GM04503 (cell line): ENCODE measurements at regions not wholly inside any gene's neighbourhood (a gene's known extent, or its start where the extent isn't known, plus 50 kb on each side); places are given as distances from the start of the nearest gene placed in this dataset.
"Not testable (repeated sequence)": the region's sequence is repeated elsewhere in the genome, so short reads cannot be mapped to it uniquely, and the experiment has no call there.

Experiments used
- DNase-seq: peaks from one replicate; pipeline ENCODE4 v3.0.0-alpha.2; 2012; ENCODE audit warnings: low read depth

DNA sequence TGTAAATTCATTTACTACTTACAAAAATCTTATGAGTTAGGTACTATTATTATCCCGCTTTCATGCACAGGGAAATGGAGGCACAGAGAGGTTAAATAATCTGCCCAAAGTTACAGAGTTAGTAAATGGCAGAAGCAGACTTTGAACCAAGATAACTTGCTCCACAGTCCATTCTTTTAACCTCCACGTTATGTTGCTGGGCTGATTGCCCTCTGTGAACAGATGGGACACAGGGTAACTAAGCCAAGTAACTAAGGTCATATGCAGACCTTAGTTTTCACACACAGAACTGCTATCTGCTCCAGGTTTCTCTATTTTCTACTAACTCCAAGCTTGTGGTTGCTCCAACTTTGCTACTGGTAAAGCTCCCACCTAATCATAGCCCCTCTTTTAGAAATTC is 147.1 kb upstream of the IFNG-AS1 start:
- DNase-seq = no peak

DNA sequence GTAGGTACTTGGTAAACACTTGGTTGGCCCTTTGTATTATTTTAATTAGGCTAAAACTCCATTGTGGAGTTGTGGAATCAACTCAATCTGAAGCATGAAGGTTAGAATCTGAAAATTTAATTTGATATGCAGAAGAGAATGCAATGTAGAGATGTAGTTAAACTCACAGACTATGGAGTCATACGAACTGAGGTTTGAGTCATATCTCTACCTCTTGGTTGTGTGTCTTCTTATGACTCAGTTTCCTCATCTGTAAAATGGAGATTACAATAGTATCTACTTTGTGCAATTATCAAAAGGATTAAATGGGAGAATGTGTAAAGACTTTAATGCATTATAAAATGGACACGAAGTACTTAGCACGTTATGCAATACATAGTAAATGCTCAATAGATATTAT is 146.0 kb upstream of the IFNG-AS1 start:
- no peak for DNase-seq

DNA sequence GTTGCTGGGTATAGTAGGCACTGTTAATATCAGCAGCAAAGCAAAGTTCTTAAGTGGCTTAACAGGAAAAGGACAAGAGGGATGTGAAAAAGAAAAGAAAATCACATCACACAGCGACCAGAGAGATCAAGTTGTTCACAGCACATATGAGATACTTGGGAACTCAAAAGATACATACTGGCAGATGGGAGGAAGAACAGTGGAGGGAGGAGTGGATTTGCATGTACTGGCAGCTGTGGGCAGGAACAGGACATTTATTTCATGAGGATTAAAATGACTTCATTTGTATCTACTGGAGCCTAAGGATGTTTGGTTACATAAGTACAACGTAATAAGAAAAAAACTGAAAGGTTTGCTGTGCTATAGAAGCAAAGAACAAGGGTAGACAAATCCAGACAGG is 136.5 kb upstream of the IFNG-AS1 start:
- DNase-seq = no peak

DNA sequence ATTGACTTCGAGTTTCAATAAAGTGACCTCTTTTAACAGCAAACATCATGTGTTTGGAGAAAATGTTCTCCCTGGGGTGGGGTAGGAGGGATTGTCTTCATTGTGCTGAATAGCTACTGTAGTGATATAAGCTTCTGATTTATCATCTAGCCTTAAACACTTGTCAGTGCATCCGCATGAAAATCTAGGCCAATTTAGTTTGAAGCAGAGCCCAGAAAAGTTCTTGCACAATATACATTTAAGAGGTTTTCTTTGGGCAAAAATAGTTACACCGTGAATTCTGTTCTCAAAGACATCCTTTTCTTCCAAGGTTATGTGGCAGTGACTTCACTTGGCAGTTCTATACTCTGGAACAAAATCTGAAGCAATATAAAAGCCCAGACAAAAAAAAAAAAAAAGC is 136.0 kb upstream of the IFNG-AS1 start:
- peak; percentile 58 for DNase-seq

DNA sequence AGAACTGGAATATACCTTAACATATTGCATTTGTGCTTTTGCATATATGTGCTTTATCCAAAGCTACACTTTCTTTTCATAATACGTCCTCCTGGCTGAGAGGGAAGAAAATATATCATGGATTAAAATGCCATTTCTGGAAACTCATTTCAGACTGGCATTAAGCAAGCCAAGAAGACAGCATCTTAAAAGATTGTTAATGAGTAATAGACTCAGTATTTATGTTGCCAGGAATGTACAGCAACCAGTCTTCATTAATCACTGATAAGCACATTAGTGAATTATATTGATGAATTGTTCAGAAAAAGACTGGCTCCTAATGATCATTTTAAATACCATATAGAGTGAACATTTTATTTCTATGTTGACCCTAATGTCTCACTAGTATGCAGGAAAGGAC is 134.9 kb upstream of the IFNG-AS1 start:
- no peak for DNase-seq

DNA sequence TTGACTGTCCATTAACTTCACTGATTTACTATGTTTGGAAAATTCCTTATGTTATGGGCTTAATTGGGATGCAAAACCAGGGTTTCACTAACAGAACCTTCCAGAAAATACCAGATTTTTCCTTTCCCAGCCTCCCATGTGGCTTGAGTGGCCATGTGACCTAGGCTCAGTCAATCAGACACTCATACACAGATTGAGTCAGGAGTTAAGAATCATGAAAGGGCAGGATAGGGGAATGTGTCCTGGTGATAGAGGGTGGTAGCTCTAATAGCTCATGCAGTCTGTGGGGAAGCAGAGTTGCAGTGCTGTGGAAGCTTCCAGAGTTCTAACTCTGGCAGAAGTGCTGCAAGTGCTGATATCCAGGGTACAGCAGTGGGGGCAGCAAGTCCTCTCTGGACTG is 134.1 kb upstream of the IFNG-AS1 start:
- DNase-seq = no peak

DNA sequence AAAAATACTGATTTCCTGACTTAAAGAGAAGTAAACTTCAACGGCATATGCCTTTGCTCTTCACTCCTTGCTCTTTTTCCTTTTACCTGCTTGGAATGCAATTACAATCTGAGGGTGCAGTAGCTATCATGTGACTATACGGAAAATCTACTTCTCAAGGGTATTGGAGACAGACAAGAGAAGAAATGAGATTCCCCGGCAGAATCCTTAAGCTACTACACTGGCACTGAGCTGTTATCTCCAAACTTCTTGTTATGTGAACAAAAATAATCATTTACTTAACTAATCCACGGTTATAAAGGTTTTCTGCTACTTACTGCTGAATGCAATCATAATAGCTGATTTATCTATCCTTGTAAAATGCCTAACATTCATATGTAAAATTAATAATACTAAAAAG is 118.0 kb upstream of the IFNG-AS1 start:
- no peak for DNase-seq

DNA sequence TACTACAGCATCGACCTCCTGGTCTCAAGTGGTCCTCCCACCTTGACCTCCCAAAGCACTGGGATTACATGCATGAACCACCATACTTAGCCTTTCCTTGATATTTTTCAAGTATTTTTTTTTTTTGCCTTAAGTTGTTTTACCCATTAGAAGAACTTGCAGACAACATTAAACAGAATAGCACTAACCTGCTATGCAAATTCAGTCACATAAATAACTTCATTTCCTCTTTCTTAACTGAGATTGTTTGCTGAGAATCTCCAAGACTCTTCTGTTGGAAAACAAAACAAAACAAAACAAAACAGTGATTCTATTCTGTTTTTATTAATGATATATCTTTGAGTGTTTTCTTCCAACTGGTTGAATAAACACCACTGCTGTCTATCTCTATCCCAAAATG is 115.9 kb upstream of the IFNG-AS1 start:
- no peak for DNase-seq

DNA sequence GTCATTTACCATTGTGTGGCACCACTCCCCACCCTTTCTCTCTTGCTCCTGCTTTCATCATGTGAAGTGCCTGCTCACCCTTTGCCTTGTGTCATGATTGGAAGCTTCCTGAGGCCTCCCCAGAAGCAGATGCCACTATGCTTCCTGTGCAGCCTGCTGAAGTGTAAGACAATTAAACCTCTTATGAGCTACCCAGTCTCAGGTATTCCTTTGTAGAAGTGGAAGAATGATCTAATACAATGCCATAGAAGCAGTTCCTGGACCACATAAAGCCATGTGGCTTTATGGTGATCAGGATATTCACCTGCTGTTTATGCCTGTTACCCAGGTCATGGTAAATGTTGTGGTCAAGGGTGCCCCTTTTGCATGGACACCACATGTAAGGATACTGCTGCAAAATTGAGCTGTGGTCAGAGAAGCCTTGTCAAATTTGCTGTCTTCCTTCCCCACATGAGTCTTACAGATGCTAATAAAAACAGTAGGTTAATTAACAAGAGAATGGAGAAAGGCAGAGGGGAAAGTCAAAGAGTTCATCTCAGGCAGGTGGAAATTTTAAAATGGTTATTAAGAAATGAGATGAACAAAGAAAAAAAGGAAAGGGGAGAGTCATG is 112.8 kb upstream of the IFNG-AS1 start:
- no peak for DNase-seq

DNA sequence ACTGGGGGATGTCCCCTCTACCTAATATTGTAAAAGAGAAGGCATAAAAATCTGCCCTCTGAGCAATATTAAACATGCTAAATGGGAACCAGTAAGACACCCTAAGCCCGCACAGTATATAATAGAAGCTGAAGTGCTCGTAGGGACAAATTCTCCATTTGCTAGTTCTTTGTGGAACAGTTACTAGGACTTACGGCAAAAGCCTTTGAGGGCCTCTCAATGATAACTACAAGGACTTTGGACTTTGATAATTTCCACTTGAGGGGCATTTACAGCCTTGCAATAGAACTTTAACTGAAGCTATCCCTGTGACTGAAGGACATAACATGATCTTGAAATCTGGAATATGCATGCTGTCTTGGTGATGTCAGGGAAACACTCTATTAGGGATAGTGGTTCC is 111.5 kb upstream of the IFNG-AS1 start:
- no peak for DNase-seq

DNA sequence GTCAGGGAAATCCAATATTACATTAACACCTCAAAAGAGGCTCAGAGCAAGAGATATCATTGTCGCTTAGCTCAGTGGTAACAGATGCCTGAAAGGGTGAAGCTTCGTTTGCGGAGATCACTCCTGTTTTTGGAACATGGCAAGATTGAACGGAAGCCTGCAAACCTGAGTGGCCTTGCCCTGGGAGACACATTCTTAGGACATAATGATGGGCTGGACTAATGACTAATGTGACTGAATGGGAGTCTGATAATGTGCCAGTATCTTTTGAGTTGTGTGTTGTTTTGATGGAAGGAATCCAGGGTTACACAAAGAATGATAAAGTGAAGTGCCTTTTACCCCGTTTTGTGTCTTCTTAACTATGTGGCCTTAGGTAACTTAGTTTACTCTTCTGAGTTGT is 109.3 kb upstream of the IFNG-AS1 start:
- DNase-seq = no peak

DNA sequence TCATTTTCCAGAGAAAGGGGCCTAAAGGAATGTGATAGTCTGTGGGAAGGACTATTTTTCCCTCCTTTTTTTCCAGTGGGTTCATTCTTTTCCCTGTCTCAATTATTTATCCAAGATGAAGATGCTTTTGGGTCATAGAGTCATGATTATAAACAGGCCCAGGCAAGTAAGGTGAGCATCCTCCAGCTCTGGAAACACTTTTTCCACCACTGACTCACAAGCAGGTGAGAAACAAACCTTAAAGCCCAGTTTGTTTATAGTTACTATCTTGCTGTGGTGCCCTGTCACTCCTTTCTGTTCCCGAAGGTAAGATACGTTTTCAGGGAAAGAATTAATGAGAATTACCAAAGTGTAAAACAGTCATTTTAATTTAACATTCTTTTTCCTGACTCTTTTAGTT is 107.7 kb upstream of the IFNG-AS1 start:
- no peak for DNase-seq

DNA sequence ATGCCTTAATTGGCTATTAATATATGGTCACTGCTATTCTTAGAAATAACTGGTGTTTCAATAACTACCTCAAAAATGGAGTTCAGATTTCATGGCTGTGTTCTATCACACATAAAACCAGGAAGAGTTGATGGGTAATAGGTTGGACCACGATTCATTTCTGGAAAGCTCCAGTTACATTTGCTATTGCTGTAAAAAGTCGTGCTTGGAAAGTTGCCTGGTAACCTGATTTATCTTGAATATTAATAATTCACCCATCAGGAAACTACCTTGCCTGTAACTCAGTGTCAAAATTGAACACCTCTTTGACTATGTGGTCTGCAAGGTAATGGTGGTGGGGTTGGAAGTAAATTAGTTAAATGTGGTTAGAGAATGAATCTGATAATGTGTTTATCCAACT is 104.7 kb upstream of the IFNG-AS1 start:
- no peak for DNase-seq

DNA sequence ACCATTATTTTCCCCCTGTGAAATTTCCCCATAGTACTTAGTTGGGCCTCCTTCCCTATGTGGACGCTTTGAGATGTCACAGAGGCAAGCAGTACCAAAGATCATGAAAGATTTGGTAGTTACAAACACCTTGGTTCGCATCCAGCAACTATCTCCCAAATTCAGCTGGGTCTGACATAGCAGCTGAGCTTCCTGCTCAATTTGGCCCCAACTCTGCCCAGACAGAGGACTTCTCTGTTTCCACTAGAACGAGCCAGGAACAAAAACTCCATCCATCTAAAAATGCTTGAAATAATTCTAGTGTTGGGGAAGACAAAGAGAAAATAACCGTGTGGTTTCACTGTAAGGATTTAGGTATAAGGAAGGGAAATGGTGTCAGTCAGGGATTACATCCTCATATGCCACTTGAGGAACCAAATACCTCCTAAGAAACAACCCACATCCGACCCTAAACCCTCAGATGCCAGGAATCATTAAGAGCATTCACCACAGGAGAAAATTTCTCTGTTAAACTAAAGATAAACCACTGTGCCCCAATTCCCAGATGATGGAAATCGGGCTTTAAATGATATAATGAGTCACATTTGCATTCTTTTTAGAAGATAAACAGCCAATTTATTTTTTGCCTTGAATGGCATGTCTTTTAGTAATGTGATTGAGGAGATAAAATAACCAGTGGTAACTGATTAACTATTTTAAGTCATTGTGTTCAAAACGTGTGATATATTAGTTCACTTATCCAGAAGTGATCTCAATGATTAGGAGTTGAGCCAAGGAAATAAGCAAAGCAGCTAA is 103.7 kb upstream of the IFNG-AS1 start:
- DNase-seq = peak; percentile 26

DNA sequence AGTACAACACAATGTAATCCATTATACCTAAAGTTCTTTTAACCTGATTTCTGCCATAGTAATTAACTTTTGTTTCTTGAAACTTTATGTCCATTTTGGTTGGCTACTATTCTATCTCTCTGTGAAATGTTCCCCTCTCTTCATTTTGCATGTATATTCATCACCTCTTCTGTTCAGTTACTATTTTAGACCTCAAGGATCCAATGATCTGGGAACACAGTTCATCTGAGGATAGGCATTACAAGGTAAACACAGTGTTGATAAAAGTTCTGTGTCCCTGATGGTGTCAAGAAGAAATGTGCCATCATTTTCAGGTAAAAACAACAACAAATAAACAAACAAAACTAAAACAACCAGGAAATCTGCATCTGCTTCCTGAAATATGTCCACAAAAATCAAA is 102.2 kb upstream of the IFNG-AS1 start:
- DNase-seq = no peak

DNA sequence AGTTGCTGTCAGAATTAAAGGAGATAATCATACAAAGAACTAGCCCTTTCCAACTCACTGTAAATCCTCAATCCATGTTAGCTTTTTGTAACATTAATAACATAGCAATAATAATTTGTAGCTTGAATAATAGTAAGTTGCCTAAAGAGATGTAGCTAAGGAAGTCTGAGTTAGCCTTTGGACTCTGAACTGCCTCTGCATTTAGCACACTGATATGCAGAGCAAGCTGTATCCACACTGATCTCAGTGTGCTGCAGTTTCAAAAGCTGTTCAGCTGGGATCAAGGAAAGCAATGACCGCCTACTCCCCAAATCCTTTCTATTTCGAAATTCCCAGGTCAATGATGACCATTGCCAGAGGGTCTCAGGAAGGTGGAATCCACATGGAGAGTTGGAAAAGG is 99.3 kb upstream of the IFNG-AS1 start:
- DNase-seq = no peak

DNA sequence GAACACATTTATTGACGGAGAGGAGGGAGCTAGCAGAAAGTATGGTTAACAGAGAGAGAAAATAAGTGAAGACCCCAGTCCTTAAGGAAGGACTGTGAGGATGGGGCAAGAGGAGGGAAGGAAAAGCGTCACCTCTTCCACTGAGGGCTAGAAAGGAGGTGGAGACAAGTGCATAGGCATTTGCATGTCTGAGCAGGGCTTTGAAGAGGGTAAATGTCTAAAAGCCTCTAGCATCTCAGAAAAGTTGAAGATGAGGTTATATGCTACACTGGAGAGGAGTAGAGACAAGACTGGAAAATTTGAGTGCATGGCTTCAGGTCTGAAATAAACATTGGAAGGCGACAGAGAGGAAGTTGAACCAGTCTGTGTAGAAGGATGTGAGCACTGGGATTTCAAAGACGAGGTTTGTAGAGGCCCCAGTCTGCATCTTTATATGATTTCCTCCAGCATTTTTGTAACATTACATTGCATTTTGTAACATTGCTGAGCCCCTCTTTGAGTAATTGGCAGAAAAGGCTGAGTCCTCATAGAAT is 98.5 kb upstream of the IFNG-AS1 start:
- no peak for DNase-seq

DNA sequence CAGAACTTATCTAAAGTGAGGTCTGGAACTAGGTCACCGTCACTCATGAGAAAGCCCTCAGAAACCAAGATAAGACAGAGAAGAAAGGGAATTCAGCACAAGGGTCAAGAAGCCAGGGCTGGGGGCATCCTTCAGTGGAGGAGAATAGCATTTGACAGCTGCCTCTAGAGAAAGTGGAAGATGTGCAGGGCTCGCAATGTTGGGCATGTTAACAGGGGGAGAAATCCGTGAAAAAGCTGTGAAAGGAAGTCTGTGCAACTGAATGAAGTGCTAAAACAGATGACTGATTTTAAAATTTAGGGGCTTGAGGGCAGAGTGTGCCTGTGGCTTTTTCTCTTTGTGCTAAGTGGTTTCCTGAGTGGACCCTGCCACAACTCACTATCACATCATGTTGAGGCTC is 97.7 kb upstream of the IFNG-AS1 start:
- no peak for DNase-seq

DNA sequence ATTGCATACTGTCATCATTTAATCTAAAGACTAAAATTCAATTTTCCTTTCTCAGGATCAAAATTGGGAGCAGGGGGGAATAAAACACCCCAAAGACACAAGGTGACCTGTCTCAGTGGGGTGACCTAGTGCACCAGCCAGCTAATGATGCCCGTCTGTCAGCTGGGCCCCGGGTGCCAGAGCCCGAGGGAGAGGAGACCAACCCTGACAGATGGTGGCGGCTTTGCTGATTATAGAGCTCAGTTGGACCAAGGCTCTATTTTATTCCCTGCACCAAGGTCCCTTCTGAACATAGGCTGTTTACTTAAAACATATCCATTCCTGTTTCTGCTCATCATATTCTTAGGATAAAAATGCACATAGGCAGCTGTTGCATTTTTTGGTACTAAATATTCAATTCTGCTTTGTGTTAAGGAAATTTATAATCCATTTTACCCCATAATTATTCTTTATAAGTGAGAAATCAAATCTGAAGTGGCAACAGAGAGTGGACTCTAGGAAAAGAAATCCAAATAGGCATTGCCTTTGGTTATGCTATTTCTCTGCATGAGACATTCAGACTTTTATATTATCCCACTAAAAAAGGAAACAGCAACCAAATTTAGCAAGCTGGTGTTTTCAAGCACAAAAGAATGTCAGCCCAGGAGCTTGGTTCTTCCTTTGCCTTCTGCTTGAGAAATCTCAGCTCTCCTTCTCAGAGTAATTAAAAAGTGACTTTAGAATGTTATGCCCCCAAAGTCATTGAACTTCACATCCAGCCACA is 96.8 kb upstream of the IFNG-AS1 start:
- DNase-seq = no peak

DNA sequence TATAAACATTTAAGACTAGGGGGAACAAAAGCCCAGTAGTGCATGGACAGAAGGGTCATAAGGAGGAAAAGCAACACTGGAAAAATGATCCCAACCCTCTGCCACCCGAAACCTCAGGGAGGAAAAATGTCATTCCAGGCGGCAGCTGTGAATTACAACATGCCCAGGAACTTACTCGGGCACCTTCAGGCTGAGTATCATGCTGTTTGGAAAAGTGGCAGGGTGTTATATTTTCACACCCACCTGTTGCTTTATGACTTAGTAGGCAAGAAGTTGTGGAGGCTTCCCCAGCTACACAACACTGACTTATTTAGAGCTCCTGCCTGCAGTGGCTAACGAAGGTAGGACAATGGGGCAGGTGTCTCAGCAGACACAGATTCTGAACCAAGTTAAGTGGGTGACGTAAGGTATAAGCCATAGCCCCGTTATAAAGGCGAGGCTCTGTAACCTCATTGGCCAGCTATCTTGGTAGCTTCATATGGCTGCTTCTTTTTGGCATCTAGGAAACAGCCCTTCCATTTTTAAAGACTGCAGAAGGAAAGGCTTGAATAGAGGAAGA is 96.1 kb upstream of the IFNG-AS1 start:
- no peak for DNase-seq

DNA sequence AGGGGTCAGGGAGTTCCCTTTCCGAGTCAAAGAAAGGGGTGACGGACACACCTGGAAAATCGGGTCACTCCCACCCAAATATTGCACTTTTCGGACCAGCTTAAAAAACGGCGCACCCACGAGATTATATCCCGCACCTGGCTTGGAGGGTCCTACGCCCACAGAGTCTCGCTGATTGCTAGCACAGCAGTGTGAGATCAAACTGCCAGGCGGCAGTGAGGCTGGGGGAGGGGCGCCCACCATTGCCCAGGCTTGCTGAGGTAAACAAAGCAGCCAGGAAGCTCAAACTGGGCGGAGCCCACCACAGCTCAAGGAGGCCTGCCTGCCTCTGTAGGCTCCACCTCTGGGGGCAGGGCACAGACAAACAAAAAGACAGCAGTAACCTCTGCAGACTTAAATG is 88.8 kb upstream of the IFNG-AS1 start:
- DNase-seq = not testable (repeated sequence)

DNA sequence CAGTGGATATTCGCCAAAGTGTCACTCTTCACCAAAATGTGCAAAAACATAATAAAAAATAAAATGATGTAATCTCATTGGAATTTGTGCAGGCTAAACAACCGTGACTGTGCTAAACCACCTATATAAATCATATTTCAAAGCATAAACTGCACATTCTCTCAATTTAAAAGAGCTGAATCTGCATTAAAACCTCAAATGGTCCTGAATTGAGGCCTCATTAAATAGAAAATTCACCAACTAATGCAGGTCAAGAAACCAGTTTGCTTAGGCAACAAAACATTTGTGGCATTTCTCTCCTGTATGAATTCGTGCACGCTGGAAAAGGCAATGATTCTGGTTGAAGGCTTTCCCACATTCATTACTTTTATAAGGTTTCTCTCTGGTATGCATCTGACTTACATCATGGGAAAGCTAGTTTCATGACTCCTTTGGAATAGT is 80.1 kb upstream of the IFNG-AS1 start:
- peak; percentile 95 for DNase-seq

DNA sequence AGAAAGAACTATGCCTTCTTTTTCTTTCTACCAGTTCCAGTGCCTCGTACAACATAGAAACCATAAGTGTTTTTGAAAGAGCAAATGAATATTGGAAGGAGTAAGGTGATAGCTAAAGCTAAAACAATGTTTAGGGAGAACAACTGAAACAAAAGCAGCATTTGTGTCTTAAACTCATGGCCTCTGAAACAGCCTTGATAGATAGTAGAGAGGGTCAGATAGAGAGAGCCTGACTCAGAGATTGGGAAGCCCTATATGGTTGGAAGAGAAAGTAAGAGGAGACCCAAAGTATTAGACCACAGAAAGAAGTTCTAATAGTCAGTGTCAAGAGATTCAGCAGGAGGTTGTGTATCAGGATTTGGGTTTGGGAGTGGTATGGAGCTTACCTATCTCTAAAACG is 79.6 kb upstream of the IFNG-AS1 start:
- DNase-seq = no peak
